Breast epithelium (tissue), 3 donors: ENCODE measurements at regions not wholly inside any gene's neighbourhood (a gene's known extent, or its start where the extent isn't known, plus 50 kb on each side); places are given as distances from the start of the nearest gene placed in this dataset.

Source experiments
- POLR2AphosphoS5 ChIP-seq, 3 donors: sonication (generic); formaldehyde crosslinking; IDR thresholded peaks; one replicate each; pipeline ENCODE4 v1.6.1; 2017; ENCODE audit warnings: antibody characterized with exemption in 3 of 3
- TF ChIP-seq, protein P1 (sequence below), 3 donors: fragments of 450-650 bp; IDR thresholded peaks; one replicate each; pipeline ENCODE4 v1.5.1; 2016 to 2017; ENCODE audit warnings: antibody characterized with exemption in 3 of 3, mild to moderate bottlenecking in 3 of 3, moderate library complexity in 3 of 3

DNA sequence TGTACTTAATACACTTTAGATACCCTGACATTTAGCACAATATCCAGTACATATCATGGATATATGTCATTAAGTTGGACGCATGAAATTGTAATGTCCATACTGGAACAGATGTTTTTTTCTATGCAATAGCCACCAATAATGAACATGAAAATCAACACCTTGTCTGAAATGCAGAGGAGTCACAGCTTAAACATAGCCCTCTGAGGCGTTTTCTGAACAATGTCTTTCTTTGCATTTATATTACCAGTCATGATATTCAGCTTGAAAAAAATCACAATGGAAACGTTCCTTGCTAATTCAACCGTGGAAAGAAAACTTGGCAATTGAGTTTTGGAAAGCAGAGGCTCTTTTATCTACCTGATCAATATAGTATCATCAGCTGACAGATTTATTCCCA is 86.7 kb upstream of the COL11A1 start:
- TF ChIP-seq, protein P1, sequence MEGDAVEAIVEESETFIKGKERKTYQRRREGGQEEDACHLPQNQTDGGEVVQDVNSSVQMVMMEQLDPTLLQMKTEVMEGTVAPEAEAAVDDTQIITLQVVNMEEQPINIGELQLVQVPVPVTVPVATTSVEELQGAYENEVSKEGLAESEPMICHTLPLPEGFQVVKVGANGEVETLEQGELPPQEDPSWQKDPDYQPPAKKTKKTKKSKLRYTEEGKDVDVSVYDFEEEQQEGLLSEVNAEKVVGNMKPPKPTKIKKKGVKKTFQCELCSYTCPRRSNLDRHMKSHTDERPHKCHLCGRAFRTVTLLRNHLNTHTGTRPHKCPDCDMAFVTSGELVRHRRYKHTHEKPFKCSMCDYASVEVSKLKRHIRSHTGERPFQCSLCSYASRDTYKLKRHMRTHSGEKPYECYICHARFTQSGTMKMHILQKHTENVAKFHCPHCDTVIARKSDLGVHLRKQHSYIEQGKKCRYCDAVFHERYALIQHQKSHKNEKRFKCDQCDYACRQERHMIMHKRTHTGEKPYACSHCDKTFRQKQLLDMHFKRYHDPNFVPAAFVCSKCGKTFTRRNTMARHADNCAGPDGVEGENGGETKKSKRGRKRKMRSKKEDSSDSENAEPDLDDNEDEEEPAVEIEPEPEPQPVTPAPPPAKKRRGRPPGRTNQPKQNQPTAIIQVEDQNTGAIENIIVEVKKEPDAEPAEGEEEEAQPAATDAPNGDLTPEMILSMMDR (IDR thresholded peaks at IDR 0.05), result no peak
- no peak for TF ChIP-seq POLR2AphosphoS5 (IDR thresholded peaks at IDR 0.05)
